ENCODE measurements at regions not wholly inside any gene's neighbourhood (a gene's known extent, or its start where the extent isn't known, plus 50 kb on each side); places are given as distances from the start of the nearest gene placed in this dataset.

- FAIRE-seq, result no peak
- H3K27ac ChIP-seq (ENCODE audit: low read depth in 2 of 2, low read length in 2 of 2), result no peak overlapping the region
- H3K27me3 ChIP-seq (ENCODE audit: control insufficient read depth, insufficient read depth, low read length), result no peaks in the 10 kb centered on the region
- DNase-seq, result no peak
- no peaks in the 10 kb centered on the region for H3K4me1 ChIP-seq (ENCODE audit: control insufficient read depth in 2 of 3, insufficient read depth in 2 of 3, low read depth in 1 of 3, low read length in 3 of 3)
- TF ChIP-seq, protein P1, sequence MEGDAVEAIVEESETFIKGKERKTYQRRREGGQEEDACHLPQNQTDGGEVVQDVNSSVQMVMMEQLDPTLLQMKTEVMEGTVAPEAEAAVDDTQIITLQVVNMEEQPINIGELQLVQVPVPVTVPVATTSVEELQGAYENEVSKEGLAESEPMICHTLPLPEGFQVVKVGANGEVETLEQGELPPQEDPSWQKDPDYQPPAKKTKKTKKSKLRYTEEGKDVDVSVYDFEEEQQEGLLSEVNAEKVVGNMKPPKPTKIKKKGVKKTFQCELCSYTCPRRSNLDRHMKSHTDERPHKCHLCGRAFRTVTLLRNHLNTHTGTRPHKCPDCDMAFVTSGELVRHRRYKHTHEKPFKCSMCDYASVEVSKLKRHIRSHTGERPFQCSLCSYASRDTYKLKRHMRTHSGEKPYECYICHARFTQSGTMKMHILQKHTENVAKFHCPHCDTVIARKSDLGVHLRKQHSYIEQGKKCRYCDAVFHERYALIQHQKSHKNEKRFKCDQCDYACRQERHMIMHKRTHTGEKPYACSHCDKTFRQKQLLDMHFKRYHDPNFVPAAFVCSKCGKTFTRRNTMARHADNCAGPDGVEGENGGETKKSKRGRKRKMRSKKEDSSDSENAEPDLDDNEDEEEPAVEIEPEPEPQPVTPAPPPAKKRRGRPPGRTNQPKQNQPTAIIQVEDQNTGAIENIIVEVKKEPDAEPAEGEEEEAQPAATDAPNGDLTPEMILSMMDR (IDR thresholded peaks at IDR 0.05; ENCODE audit: borderline replicate concordance, extremely low read depth, insufficient read depth), result no peak
- H3K9me3 ChIP-seq (ENCODE audit: control insufficient read depth in 2 of 3, insufficient read depth in 1 of 3, low read length in 3 of 3), result no peaks in the 10 kb centered on the region
- intact Hi-C loops (cut with DNase I), result no loop called here
- no peak overlapping the region for H3K4me3 ChIP-seq (ENCODE audit: low read length in 3 of 3)
- no peaks in the 10 kb centered on the region for H3K36me3 ChIP-seq (ENCODE audit: control insufficient read depth in 2 of 3, insufficient read depth in 3 of 3, low read length in 3 of 3)
- H3K9ac ChIP-seq (ENCODE audit: low read length in 3 of 3), result no peak overlapping the region
These were observed 394.6 kb upstream of the HSFY2 start for GRCh38 chrY:19168202-19168565.

GRCh38 chrY:19167319-19168201 is 394.0 kb upstream of the HSFY2 start:
- FAIRE-seq (no peak), DNase-seq (peak in 1 of 5 donors; percentile 3)
- no peaks in the 10 kb centered on the region for H3K9me3 ChIP-seq (ENCODE audit: control insufficient read depth in 2 of 3, insufficient read depth in 1 of 3, low read length in 3 of 3)
- no peak overlapping the region for H3K4me3 ChIP-seq (ENCODE audit: low read length in 3 of 3)
- no peak overlapping the region for H3K9ac ChIP-seq (ENCODE audit: low read length in 3 of 3)
- H3K27me3 ChIP-seq (ENCODE audit: control insufficient read depth, insufficient read depth, low read length), result no peaks in the 10 kb centered on the region
- intact Hi-C loops (cut with DNase I), result no loop called here
- TF ChIP-seq, protein P1 (IDR thresholded peaks at IDR 0.05; ENCODE audit: borderline replicate concordance, extremely low read depth, insufficient read depth), result no peak
- no peaks in the 10 kb centered on the region for H3K36me3 ChIP-seq (ENCODE audit: control insufficient read depth in 2 of 3, insufficient read depth in 3 of 3, low read length in 3 of 3)
- H3K27ac ChIP-seq (ENCODE audit: low read depth in 2 of 2, low read length in 2 of 2), result no peak overlapping the region
- no peaks in the 10 kb centered on the region for H3K4me1 ChIP-seq (ENCODE audit: control insufficient read depth in 2 of 3, insufficient read depth in 2 of 3, low read depth in 1 of 3, low read length in 3 of 3)

GRCh38 chrY:19148783-19149182 is 375.2 kb upstream of the HSFY2 start:
- H3K27ac ChIP-seq (ENCODE audit: low read depth in 2 of 2, low read length in 2 of 2), result no peak overlapping the region
- intact Hi-C loops (cut with DNase I), result no loop called here
- H3K9ac ChIP-seq (ENCODE audit: low read length in 3 of 3), result no peak overlapping the region
- H3K27me3 ChIP-seq (ENCODE audit: control insufficient read depth, insufficient read depth, low read length), result no peaks in the 10 kb centered on the region
- H3K4me1 ChIP-seq (ENCODE audit: control insufficient read depth in 2 of 3, insufficient read depth in 2 of 3, low read depth in 1 of 3, low read length in 3 of 3), result no peaks in the 10 kb centered on the region
- DNase-seq (no peak), FAIRE-seq (no peak)
- TF ChIP-seq, protein P1 (IDR thresholded peaks at IDR 0.05; ENCODE audit: borderline replicate concordance, extremely low read depth, insufficient read depth), result no peak
- no peak overlapping the region for H3K4me3 ChIP-seq (ENCODE audit: low read length in 3 of 3)
- no peaks in the 10 kb centered on the region for H3K9me3 ChIP-seq (ENCODE audit: control insufficient read depth in 2 of 3, insufficient read depth in 1 of 3, low read length in 3 of 3)
- no peaks in the 10 kb centered on the region for H3K36me3 ChIP-seq (ENCODE audit: control insufficient read depth in 2 of 3, insufficient read depth in 3 of 3, low read length in 3 of 3)
